ENCODE measurements at regions not wholly inside any gene's neighbourhood (a gene's known extent, or its start where the extent isn't known, plus 50 kb on each side); places are given as distances from the start of the nearest gene placed in this dataset.
"Not testable (repeated sequence)": the region's sequence is repeated elsewhere in the genome, so short reads cannot be mapped to it uniquely, and the experiment has no call there.

- Histone ChIP-seq H3K79me2 (ENCODE audit: control insufficient read depth, insufficient read depth, low read length) (no peaks in the 10 kb centered on the region), H3K27ac (ENCODE audit: insufficient read depth, low read length) (no peak overlapping the region), H3K36me3 (ENCODE audit: control insufficient read depth, insufficient read depth, low read length) (no peaks in the 10 kb centered on the region), H3K9ac (ENCODE audit: insufficient read depth, low read length) (no peak overlapping the region), H3K4me1 (ENCODE audit: control insufficient read depth, extremely low read depth, insufficient read depth, low read length) (no peaks in the 10 kb centered on the region), H3K4me3 (replicated peaks in 1 of 4; ENCODE audit: control extremely low read depth in 1 of 4, insufficient read depth in 1 of 4, low read depth in 3 of 4, low read length in 4 of 4) (no peak overlapping the region), H3K4me2 (ENCODE audit: extremely low read depth, insufficient read depth, low read length) (no peak overlapping the region), H2AFZ (ENCODE audit: low read length) (no peak overlapping the region), H3K9me3 (ENCODE audit: control insufficient read depth, insufficient read depth, low read depth, low read length) (no peaks in the 10 kb centered on the region), H3K27me3 (ENCODE audit: control insufficient read depth, insufficient read depth, low read length) (no peaks in the 10 kb centered on the region), H4K20me1 (ENCODE audit: control insufficient read depth, extremely low read depth, insufficient read depth, low read length) (no peaks in the 10 kb centered on the region)
- TF ChIP-seq EZH2 (IDR thresholded peaks at IDR 0.05; ENCODE audit: low read length, missing control alignments) (no peak), CTCF (conservative IDR thresholded peaks at IDR 0.05 in 1 of 2, IDR thresholded peaks at IDR 0.05 in 1 of 2; ENCODE audit: low read depth in 1 of 2, low read length in 2 of 2) (no peak)
- no peak for DNase-seq (ENCODE audit: low read depth in 2 of 2)
These were observed 391.0 kb downstream of the RAP2B start for GRCh38 chr3:153552887-153553604.

GRCh38 chr3:153553605-153553945, 391.5 kb downstream of the RAP2B start:
- H3K27me3 ChIP-seq (ENCODE audit: control insufficient read depth, insufficient read depth, low read length), result no peaks in the 10 kb centered on the region
- H3K36me3 ChIP-seq (ENCODE audit: control insufficient read depth, insufficient read depth, low read length), result no peaks in the 10 kb centered on the region
- no peak overlapping the region for H3K4me3 ChIP-seq (replicated peaks in 1 of 4; ENCODE audit: control extremely low read depth in 1 of 4, insufficient read depth in 1 of 4, low read depth in 3 of 4, low read length in 4 of 4)
- no peak overlapping the region for H3K27ac ChIP-seq (ENCODE audit: insufficient read depth, low read length)
- no peak for DNase-seq (ENCODE audit: low read depth in 2 of 2)
- H3K79me2 ChIP-seq (ENCODE audit: control insufficient read depth, insufficient read depth, low read length), result no peaks in the 10 kb centered on the region
- no peaks in the 10 kb centered on the region for H3K9me3 ChIP-seq (ENCODE audit: control insufficient read depth, insufficient read depth, low read depth, low read length)
- TF ChIP-seq CTCF (conservative IDR thresholded peaks at IDR 0.05 in 1 of 2, IDR thresholded peaks at IDR 0.05 in 1 of 2; ENCODE audit: low read depth in 1 of 2, low read length in 2 of 2), result no peak
- no peak for TF ChIP-seq EZH2 (IDR thresholded peaks at IDR 0.05; ENCODE audit: low read length, missing control alignments)
- no peaks in the 10 kb centered on the region for H3K4me1 ChIP-seq (ENCODE audit: control insufficient read depth, extremely low read depth, insufficient read depth, low read length)
- no peak overlapping the region for H2AFZ ChIP-seq (ENCODE audit: low read length)
- H4K20me1 ChIP-seq (ENCODE audit: control insufficient read depth, extremely low read depth, insufficient read depth, low read length), result no peaks in the 10 kb centered on the region
- H3K4me2 ChIP-seq (ENCODE audit: extremely low read depth, insufficient read depth, low read length), result no peak overlapping the region
- no peak overlapping the region for H3K9ac ChIP-seq (ENCODE audit: insufficient read depth, low read length)

- no peak for DNase-seq (ENCODE audit: low read depth in 2 of 2)
- no peak for TF ChIP-seq CTCF (conservative IDR thresholded peaks at IDR 0.05 in 1 of 2, IDR thresholded peaks at IDR 0.05 in 1 of 2; ENCODE audit: low read depth in 1 of 2, low read length in 2 of 2)
- no peak for TF ChIP-seq EZH2 (IDR thresholded peaks at IDR 0.05; ENCODE audit: low read length, missing control alignments)
- no peak overlapping the region for H3K9ac ChIP-seq (ENCODE audit: insufficient read depth, low read length)
- H3K9me3 ChIP-seq (ENCODE audit: control insufficient read depth, insufficient read depth, low read depth, low read length), result no peaks in the 10 kb centered on the region
- H3K36me3 ChIP-seq (ENCODE audit: control insufficient read depth, insufficient read depth, low read length), result no peaks in the 10 kb centered on the region
- H3K4me2 ChIP-seq (ENCODE audit: extremely low read depth, insufficient read depth, low read length), result no peak overlapping the region
- no peaks in the 10 kb centered on the region for H4K20me1 ChIP-seq (ENCODE audit: control insufficient read depth, extremely low read depth, insufficient read depth, low read length)
- H3K27ac ChIP-seq (ENCODE audit: insufficient read depth, low read length), result no peak overlapping the region
- no peak overlapping the region for H2AFZ ChIP-seq (ENCODE audit: low read length)
- H3K27me3 ChIP-seq (ENCODE audit: control insufficient read depth, insufficient read depth, low read length), result no peaks in the 10 kb centered on the region
- no peaks in the 10 kb centered on the region for H3K79me2 ChIP-seq (ENCODE audit: control insufficient read depth, insufficient read depth, low read length)
- no peak overlapping the region for H3K4me3 ChIP-seq (replicated peaks in 1 of 4; ENCODE audit: control extremely low read depth in 1 of 4, insufficient read depth in 1 of 4, low read depth in 3 of 4, low read length in 4 of 4)
- no peaks in the 10 kb centered on the region for H3K4me1 ChIP-seq (ENCODE audit: control insufficient read depth, extremely low read depth, insufficient read depth, low read length)
These were observed 393.9 kb downstream of the RAP2B start for GRCh38 chr3:153555919-153556318.

GRCh38 chr3:153559366-153559765, 397.3 kb downstream of the RAP2B start:
- not testable (repeated sequence) for H3K9ac ChIP-seq (ENCODE audit: insufficient read depth, low read length); H3K9me3 ChIP-seq (ENCODE audit: control insufficient read depth, insufficient read depth, low read depth, low read length)

More at GRCh38 chr3:153559366-153559765, 397.3 kb downstream of the RAP2B start:
- DNase-seq (ENCODE audit: low read depth in 2 of 2); H4K20me1 ChIP-seq (ENCODE audit: control insufficient read depth, extremely low read depth, insufficient read depth, low read length); H3K27me3 ChIP-seq (ENCODE audit: control insufficient read depth, insufficient read depth, low read length); H2AFZ ChIP-seq (ENCODE audit: low read length); H3K27ac ChIP-seq (ENCODE audit: insufficient read depth, low read length); H3K79me2 ChIP-seq (ENCODE audit: control insufficient read depth, insufficient read depth, low read length); H3K36me3 ChIP-seq (ENCODE audit: control insufficient read depth, insufficient read depth, low read length); H3K4me3 ChIP-seq (replicated peaks in 1 of 4; ENCODE audit: control extremely low read depth in 1 of 4, insufficient read depth in 1 of 4, low read depth in 3 of 4, low read length in 4 of 4); H3K4me2 ChIP-seq (ENCODE audit: extremely low read depth, insufficient read depth, low read length); H3K4me1 ChIP-seq (ENCODE audit: control insufficient read depth, extremely low read depth, insufficient read depth, low read length): not testable (repeated sequence)

All from fibroblast of lung (primary cell).